ENCODE measurements at regions not wholly inside any gene's neighbourhood (a gene's known extent, or its start where the extent isn't known, plus 50 kb on each side); places are given as distances from the start of the nearest gene placed in this dataset.

DNA sequence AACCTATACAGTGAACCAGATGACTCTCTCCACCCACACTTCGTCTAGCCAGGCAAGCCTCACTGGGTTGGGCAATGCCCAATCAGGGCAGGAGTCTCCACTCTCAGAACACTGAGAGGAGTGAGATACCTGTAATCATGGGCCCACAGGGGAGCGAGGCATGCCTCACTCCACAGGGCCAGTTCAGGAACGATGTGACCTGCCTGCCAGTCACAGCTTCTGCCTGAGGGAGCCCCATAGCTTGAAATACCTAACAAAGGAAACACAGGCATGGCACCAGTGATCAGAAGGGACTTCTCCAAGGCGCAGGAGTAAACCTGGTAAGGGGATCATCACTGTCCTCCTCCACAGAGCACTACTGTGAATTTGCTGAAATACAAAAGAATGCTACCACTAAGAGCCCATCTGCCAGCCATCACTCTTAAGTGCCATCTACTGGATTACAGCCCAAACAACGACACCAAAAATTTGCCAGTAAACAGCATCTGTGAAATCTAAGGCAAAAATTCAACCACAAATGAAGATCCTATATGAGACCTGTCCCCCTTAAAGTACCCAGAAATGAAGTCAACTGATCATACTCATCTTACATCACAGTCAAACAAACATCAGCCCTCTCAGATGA is 689.9 kb upstream of the SEMA6D start:
- no peak for TF ChIP-seq POLR2A (IDR thresholded peaks at IDR 0.05)
- TF ChIP-seq, protein P1, sequence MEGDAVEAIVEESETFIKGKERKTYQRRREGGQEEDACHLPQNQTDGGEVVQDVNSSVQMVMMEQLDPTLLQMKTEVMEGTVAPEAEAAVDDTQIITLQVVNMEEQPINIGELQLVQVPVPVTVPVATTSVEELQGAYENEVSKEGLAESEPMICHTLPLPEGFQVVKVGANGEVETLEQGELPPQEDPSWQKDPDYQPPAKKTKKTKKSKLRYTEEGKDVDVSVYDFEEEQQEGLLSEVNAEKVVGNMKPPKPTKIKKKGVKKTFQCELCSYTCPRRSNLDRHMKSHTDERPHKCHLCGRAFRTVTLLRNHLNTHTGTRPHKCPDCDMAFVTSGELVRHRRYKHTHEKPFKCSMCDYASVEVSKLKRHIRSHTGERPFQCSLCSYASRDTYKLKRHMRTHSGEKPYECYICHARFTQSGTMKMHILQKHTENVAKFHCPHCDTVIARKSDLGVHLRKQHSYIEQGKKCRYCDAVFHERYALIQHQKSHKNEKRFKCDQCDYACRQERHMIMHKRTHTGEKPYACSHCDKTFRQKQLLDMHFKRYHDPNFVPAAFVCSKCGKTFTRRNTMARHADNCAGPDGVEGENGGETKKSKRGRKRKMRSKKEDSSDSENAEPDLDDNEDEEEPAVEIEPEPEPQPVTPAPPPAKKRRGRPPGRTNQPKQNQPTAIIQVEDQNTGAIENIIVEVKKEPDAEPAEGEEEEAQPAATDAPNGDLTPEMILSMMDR (IDR thresholded peaks at IDR 0.05): no peak
- TF ChIP-seq EP300 (IDR thresholded peaks at IDR 0.05): no peak
